GM12878 (cell line): ENCODE measurements at regions not wholly inside any gene's neighbourhood (a gene's known extent, or its start where the extent isn't known, plus 50 kb on each side); places are given as distances from the start of the nearest gene placed in this dataset.

ENCODE experiments used
- ATAC-seq: fragments of 200-7000 bp; cut with Tn5 transposase; 3 replicates; pipeline ENCODE4 v1.9.1; 2020; ENCODE audit warnings: mild to moderate bottlenecking, moderate library complexity
- BruUV-seq: library from RNA; stranded (reverse); fragments of 400-500 nt; replicated peaks from 2 replicates; lab custom pipeline; 2021; lab: Mats Ljungman, UMichigan
- CTCF ChIA-PET: fragments of 300-600 bp; sonication (Branson Sonifier 250); formaldehyde crosslinking; extraction: SDS; loops from one replicate; lab custom pipeline; 2021; ENCODE audit warnings: inconsistent platforms; lab: Yijun Ruan, JAX
- POLR2A ChIA-PET: fragments of 350-600 bp; formaldehyde crosslinking; extraction: SDS; loops from one replicate; lab custom pipeline; 2021; ENCODE audit warnings: inconsistent platforms; lab: Charles Lee
- RAD21 ChIA-PET: fragments of 300-600 bp; sonication (Branson Sonifier 250); formaldehyde crosslinking; loops from one replicate; lab custom pipeline; 2023; ENCODE audit warnings: antibody characterized with exemption; ENCODE audit not compliant: unreplicated experiment; lab: Charles Lee
- SMC1A ChIA-PET: fragments of 300-600 bp; sonication (Branson Sonifier 250); formaldehyde crosslinking; loops from one replicate; lab custom pipeline; 2023; ENCODE audit not compliant: unreplicated experiment, uncharacterized antibody; lab: Charles Lee
- DNase-seq: peaks from one replicate; pipeline ENCODE4 v3.0.0-alpha.2; 2011; ENCODE audit warnings: low read depth, low spot score
- FAIRE-seq: peaks from 3 replicates; lab custom pipeline; 2011; peaks lifted over from hg19 to GRCh38; lab: Jason Lieb, UNC
- H2AFZ ChIP-seq: 2 replicates; pipeline ENCODE4 v1.6.0; 2011; ENCODE audit warnings: low read depth, low read length, control low read depth; ENCODE audit not compliant: control insufficient read depth
- H3K27ac ChIP-seq: 2 replicates; pipeline ENCODE4 v1.5.1; 2011; ENCODE audit warnings: control low read depth; ENCODE audit not compliant: control insufficient read depth, insufficient read depth
- H3K27me3 ChIP-seq, 2 experiments: replicated peaks in 1 of 2; 2 replicates each; pipeline versions ENCODE4 v1.6.0 to v1.6.1; 2011; ENCODE audit warnings: low read length in 1 of 2; ENCODE audit not compliant: control insufficient read depth in 2 of 2, insufficient read depth in 2 of 2
- H3K36me3 ChIP-seq, 2 experiments: 2 replicates each; pipeline ENCODE4 v1.5.1; 2011; ENCODE audit warnings: low read length in 1 of 2; ENCODE audit not compliant: control insufficient read depth in 2 of 2, insufficient read depth in 2 of 2
- H3K4me1 ChIP-seq: 2 replicates; pipeline ENCODE4 v1.6.1; 2011; ENCODE audit warnings: mild to moderate bottlenecking, low read length, moderate library complexity, mixed read lengths; ENCODE audit not compliant: control insufficient read depth, insufficient read depth
- H3K4me2 ChIP-seq: 2 replicates; pipeline ENCODE4 v1.6.0; 2011; ENCODE audit warnings: control low read depth; ENCODE audit not compliant: control insufficient read depth, insufficient read depth
- H3K4me3 ChIP-seq: fragments of 200-600 bp; sonication (generic); 2 replicates; pipeline ENCODE4 v1.5.1; 2016
- H3K79me2 ChIP-seq: 2 replicates; pipeline ENCODE4 v1.6.0; 2011; ENCODE audit warnings: low read length; ENCODE audit not compliant: control insufficient read depth, insufficient read depth
- H3K9ac ChIP-seq: 2 replicates; pipeline ENCODE4 v1.8.0; 2011; ENCODE audit warnings: low read length, control low read depth, mixed read lengths; ENCODE audit not compliant: control insufficient read depth, insufficient read depth
- H3K9me3 ChIP-seq: replicated peaks from 3 replicates; pipeline ENCODE4 v1.5.1; 2011; ENCODE audit warnings: mild to moderate bottlenecking, low read length; ENCODE audit not compliant: control insufficient read depth, insufficient read depth
- H4K20me1 ChIP-seq: 2 replicates; pipeline ENCODE4 v1.6.0; 2011; ENCODE audit not compliant: control insufficient read depth, insufficient read depth
- CTCF ChIP-seq, 3 experiments: IDR thresholded peaks in 2 of 3; conservative IDR thresholded peaks in 1 of 3; 2 replicates each; pipeline ENCODE4 v1.5.1; 2011; ENCODE audit warnings: low read depth in 3 of 3, low read length in 3 of 3, mild to moderate bottlenecking in 3 of 3, control low read depth in 2 of 3, moderate library complexity in 2 of 3, inconsistent platforms in 1 of 3, mixed read lengths in 1 of 3; ENCODE audit not compliant: control insufficient read depth in 2 of 3, insufficient read depth in 1 of 3; ENCODE audit errors: extremely low read depth in 1 of 3
- SKIL ChIP-seq: fragments of 450-650 bp; IDR thresholded peaks from 2 replicates; pipeline ENCODE4 v1.6.1; 2017; ENCODE audit warnings: mild to moderate bottlenecking, low read depth, inconsistent platforms; ENCODE audit not compliant: poor library complexity, severe bottlenecking
- WGBS: methylation state at CpG from one replicate; pipeline ENCODE4 v1.1.6; 2016; ENCODE audit warnings: low lambda C conversion rate; ENCODE audit not compliant: insufficient replicate concordance, insufficient coverage; ENCODE audit errors: missing lambda C conversion rate; 5-methylcytosine and 5-hydroxymethylcytosine counted together
- in situ Hi-C: fragments of 300-500 bp; cut with MboI; formaldehyde crosslinking; loops from 9 replicates; pipeline ENCODE4 v1.14.3; 2018; ENCODE audit warnings: mixed read lengths
- intact Hi-C: fragments of 100-400 bp; cut with micrococcal nuclease; formaldehyde crosslinking; loops from one replicate; pipeline ENCODE4 v1.14.2; 2022; ENCODE audit not compliant: unreplicated experiment

GRCh38 chr7:28276298-28276697 is 95.7 kb upstream of the JAZF1 start:
- Histone ChIP-seq H3K79me2 (no peaks in the 10 kb centered on the region), H3K9me3 (no peaks in the 10 kb centered on the region; the same call in 2 of the 3 replicates), H3K27ac (no peak overlapping the region), H3K4me3 (no peak overlapping the region), H3K4me2 (no peak overlapping the region), H2AFZ (no peak overlapping the region), H4K20me1 (no peaks in the 10 kb centered on the region), H3K27me3 (no peaks in the 10 kb centered on the region; a peak in 1 of 4 replicates), H3K9ac (no peak overlapping the region), H3K36me3 (no peaks in the 10 kb centered on the region), H3K4me1 (no peaks in the 10 kb centered on the region)
- ChIA-PET CTCF (no interaction called here), RAD21 (no interaction called here), POLR2A (no interaction called here), SMC1A (no interaction called here)
- TF ChIP-seq SKIL = no peak
- 1% methylated on average over 3 of the region's 3 CpGs for WGBS
- DNase-seq (no peak), FAIRE-seq (no peak), ATAC-seq (no peak)
- BruUV-seq = no TSS peak
- intact Hi-C loops (no loop called here), in situ Hi-C loops (no loop called here)

DNA sequence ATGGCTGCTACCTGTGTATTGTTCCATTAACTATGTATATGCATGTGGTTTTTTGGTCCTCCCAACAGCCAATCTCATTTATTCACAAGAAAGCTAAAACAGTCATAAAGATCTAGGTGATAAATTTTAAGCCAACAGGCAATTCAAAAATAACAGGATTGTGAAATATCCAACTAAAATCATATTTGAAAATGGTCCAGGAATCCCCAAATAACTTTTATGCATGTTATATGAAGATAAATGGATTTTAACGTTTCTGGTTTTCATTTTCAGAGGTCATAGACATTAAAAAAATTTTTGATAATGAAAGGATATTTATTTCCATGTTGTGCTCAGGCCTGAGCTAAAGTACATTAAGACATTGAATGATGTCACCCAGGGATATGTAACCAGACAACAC is 96.8 kb upstream of the JAZF1 start:
- intact Hi-C loops (no loop called here), in situ Hi-C loops (no loop called here)
- Histone ChIP-seq H3K9me3 (no peaks in the 10 kb centered on the region; the same call in 2 of the 3 replicates), H3K4me3 (no peak overlapping the region), H3K4me2 (no peak overlapping the region), H3K36me3 (no peaks in the 10 kb centered on the region), H3K27me3 (no peaks in the 10 kb centered on the region; a peak in 1 of 4 replicates), H4K20me1 (no peaks in the 10 kb centered on the region), H3K9ac (no peak overlapping the region), H3K79me2 (no peaks in the 10 kb centered on the region), H3K4me1 (no peaks in the 10 kb centered on the region), H3K27ac (no peak overlapping the region), H2AFZ (no peak overlapping the region)
- SMC1A ChIA-PET = no interaction called here
- no peak for FAIRE-seq
- 17% methylated on average over 1 of the region's 1 CpG for WGBS
- POLR2A ChIA-PET = no interaction called here
- CTCF ChIA-PET = no interaction called here
- RAD21 ChIA-PET = no interaction called here
- no TSS peak for BruUV-seq
- no peak for DNase-seq
- TF ChIP-seq CTCF (IDR thresholded peaks at IDR 0.05 in 2 of 3, conservative IDR thresholded peaks at IDR 0.05 in 1 of 3; ENCODE audit: control insufficient read depth in 2 of 3, extremely low read depth in 1 of 3, insufficient read depth in 1 of 3, low read depth in 3 of 3, low read length in 3 of 3) = no peak
- no peak for ATAC-seq
